Esophagus squamous epithelium (tissue), 4 donors: ENCODE measurements at regions not wholly inside any gene's neighbourhood (a gene's known extent, or its start where the extent isn't known, plus 50 kb on each side); places are given as distances from the start of the nearest gene placed in this dataset.

Experiments used
- CTCF ChIP-seq, 6 experiments: fragments of 450-650 bp in 4 of 6; fragments of 200-600 bp in 2 of 6; sonication (generic) in 2 of 6; IDR thresholded peaks; one replicate each; pipeline ENCODE4 v1.5.1; 2016 to 2019; ENCODE audit warnings: antibody characterized with exemption in 6 of 6, mild to moderate bottlenecking in 4 of 6, moderate library complexity in 4 of 6
- POLR2A ChIP-seq, 4 donors: fragments of 450-650 bp; IDR thresholded peaks; one replicate each; pipeline ENCODE4 v1.6.1; 2017; ENCODE audit warnings: antibody characterized with exemption in 4 of 4, mild to moderate bottlenecking in 4 of 4, moderate library complexity in 3 of 4

GRCh38 chr6:119559586-119559985 is 210.0 kb upstream of the MAN1A1 start:
- TF ChIP-seq CTCF (IDR thresholded peaks at IDR 0.05) (no peak), POLR2A (IDR thresholded peaks at IDR 0.05) (no peak)
